Fibroblast of skin of right quadriceps (primary cell): ENCODE measurements at regions not wholly inside any gene's neighbourhood (a gene's known extent, or its start where the extent isn't known, plus 50 kb on each side); places are given as distances from the start of the nearest gene placed in this dataset.

Experiments used
- DNase-seq: peaks from one replicate; pipeline ENCODE4 v3.0.0-alpha.2; 2013

DNA sequence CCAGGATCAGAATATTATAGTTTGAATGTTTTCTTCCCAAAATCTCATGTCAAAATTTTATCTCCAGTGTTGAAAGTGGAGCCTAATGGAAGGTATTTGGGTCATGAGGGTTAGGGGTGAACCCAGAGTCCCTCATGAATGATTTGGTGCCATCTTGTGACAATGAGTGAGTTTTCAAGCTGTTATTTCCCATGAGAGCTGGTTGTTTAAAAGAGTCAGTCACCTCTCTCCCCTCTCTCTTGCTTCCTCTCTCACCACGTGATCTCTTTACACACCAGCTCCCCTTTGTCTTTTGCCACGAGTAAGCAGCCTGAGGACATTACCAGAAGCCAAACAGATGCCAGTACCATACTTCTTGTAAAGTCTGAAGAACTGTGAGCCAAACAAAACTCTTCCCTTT, 561.6 kb downstream of the RERGL start:
- no peak for DNase-seq

DNA sequence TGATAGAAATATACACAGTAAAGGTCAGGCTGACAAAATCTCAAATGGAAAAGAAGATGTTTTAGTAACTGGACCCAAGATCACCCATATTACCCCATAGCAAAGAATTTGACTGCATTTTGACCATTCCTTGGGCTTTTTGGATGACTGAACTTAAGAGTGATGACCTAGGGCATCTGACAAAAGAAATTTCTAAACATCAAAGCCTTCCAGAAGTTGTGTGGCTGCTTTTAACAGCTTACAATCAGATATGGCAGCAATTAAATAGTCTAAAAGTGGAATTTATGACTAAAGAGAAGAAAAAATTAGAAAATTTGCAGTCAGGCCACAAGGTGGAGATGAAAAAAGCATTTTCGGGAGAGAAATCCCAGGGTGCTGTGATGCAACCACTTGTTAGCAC, 563.0 kb downstream of the RERGL start:
- no peak for DNase-seq

DNA sequence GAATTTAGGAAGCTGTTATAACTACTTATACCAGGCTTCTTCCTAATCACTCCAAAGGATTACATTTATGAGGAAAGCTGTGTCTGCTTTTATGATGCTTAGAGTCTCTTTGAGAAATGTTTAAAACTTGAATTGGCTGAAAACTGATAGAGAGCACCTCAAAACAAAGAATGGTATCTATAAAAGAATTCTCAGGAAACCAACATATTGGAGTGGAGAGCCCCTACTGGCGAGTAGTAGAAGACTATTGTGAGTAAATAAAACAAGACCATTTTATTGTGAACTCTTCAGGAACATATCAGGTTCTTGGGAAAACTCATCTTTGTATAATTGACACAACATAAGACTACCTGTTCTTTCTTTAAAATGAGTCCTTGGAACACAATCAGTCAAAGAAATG, 578.6 kb downstream of the RERGL start:
- DNase-seq: no peak

DNA sequence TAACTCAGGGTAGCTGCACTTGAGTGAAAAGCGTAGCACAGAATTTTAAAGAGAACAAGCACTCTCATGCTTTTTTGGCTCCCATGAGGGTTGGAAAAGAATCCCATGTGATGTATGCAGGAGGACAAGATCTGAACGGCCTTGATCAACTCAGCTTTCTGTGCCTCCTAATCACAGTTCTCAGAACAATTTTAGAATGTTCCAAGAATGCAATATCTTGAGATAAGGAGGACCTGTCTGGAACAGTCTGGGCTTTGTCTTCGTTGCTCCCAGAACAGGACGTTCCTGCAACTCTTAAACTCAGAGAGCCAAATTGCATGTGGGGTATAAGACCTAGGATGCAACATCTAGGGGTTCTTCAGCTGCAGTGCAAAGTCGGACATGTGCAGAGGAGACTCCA, 582.7 kb downstream of the RERGL start:
- DNase-seq: no peak

DNA sequence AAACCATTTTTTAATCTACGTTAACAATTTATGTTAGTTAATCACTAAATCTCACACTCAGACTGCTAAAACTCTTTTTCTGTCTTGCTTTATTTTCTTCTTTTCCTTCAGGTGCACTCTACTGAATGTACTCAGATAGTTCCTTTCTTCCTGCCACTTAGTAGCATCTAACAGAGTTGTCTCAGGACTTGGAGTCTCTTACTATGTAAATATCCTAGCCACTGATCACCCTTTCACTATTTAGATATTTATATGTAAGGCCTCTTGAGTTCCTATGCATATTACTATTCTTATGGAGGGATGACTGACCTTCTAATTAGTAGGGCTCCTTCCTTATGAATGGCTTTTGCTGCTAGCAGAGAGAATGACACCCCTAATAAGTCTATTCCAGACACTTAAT, 586.3 kb downstream of the RERGL start:
- DNase-seq: no peak

DNA sequence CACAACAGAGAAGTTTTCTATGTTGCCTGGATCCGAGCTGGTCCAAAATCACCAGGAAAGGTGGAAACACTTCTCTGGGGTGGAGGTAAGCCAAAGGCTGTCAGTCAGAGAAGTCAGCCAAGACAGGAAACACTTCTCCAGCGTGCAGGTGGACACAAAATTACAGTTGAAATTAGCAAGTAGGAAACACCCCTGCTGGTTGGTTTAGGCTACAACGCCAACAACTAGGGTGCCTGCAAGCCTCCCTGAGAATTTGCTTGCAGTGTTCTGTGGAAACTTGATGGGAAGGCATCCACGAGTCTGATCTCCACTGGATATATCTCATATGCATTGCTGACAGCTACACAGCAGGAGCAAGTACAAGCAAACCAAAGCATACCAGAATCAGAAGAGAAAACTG, 600.5 kb downstream of the RERGL start:
- no peak for DNase-seq

DNA sequence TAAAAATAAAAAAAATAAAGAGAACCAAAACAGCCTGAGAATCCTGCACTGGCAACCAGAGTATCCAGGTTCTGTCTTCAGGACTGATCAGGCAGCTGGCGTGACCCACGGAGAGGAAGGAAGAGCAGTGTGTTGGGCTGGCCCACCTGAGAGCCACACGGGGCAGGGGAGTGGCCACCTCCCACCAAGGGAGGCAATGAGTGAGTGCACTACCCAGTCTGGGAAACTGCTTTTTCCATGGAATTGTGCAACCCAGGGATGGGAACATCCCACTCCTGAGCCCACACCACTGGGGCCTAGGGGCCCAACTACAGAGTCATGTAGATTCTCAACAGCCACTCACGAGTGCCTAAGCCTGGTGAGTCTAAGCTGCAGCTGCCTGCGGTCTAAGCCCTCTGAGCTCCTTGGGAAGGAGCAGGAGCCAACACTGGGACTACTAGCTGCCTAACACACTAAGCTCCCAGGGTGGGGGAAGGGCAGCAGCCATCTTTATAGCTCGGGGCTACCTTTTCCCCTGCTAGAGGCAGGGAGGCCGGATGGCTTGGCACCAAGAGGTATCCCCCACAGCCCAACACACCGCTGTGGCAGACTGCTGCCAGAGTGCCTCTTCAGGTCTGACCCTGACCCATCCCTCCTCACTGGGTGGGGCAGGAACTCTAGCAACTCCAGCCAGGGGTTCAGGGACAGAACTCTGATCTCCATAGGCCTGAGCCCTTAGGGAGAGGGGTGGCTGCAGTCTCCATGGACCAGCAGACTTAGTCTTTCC, 610.9 kb downstream of the RERGL start:
- no peak for DNase-seq

DNA sequence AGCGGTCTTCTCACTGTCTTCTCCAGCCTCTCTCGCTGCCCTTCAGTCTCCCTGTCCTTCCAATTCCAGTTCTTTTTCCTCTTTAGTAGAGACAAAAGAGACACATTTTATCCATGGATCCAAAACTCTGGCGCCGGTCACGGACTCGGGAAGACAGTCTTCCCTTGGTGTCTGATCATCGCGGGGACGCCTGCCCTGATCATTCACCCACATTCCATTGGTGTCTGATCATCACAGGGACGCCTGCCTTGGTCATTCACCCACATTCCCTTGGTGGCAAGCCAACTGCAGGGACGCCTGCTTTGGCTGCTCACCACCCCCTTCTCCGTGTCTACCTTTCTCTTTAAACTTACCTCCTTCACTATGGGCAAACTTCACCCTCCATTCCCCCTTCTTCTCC, 619.5 kb downstream of the RERGL start:
- DNase-seq: no peak

DNA sequence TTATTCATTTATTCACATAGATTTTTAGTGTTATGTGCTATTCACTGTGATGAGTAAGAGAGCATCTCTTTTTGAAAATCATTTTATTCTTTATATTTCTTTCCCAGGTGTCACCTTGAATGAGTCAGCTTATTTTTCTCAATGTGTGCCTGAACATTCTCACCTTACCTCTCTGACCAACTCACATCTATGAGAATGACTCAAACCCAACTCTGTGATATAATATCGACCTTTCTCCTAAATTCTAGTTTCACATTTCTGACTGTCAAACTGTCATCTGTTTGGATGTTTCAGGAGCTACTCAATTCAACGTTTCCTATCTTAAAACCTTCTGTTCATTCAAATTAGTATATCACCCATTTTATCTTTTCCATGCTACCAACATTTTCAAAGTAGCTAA, 630.8 kb downstream of the RERGL start:
- no peak for DNase-seq

DNA sequence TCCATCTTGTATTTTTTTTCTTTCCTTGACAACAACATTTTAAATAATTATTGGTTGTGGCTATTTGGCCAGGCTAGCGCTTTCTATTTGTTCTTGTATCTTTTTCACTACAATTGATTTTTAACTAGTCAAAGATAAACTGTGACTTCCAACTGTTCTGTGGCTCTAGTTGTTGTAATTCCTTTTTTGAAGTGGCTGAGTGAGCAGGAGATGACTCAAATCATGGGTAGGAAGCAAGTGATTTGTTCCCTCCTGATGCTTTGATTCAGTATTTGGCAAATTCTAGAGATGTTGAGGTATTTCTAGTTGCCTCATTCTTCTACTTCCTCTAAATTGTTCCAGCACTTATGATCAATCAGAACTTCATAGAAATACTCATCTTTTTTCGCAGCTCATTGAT, 633.5 kb downstream of the RERGL start:
- DNase-seq: no peak

DNA sequence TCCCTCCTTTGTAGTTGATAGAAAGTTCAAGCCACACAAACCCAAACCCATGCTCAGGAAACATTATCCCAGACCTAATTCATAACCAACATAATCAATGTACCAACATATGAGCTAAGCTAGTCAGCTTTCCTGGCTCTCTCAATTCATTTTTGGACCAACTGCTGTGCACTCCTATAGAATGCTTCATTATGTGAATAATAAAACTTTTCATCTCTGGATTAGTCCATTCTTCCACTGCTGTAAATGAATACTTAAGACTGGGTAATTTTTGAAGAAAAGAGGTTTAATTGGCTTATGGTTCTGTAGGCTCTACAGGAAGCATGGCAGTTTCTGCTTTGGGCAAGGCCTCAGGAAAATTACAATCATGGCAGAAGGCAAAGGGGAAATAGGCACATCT, 651.9 kb downstream of the RERGL start:
- no peak for DNase-seq

DNA sequence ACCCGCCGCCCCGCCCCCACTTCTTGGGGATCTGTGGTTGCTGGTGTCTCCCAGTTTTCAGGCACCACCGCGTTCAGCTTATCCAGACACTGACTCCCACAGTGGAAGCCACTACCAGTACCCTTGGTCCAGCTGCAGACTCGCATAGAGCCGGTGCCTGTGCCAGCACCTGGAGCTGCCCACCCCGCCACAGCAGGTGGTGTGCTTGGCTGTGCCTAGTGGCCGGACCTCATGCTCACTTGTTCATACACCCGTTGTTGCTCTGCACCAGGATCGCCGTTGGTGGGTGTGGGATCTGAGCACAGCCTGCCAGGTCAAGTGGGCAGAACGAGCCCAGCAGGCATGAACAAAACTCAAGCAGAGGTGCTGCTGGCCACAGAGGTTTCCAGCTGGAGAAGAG, 673.2 kb downstream of the RERGL start:
- DNase-seq: no peak

DNA sequence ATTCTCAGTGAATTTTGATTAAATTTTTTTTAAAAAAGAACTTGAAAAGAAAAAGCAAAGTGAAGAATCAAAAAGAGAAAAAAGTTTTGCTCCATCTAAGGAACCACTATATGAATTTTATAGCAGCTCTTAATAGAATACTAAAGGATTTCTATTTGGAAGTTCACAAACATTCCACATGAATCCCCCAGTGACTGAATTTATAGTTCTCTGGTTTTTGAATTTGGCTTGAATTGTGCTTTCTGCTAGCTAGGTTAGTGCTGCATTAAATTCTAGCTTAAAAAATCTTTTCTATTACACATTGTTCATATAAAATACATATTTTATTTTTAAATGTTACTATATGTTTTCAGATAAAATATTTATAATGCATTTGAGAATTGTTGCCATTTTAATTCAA, 675.4 kb downstream of the RERGL start:
- DNase-seq: no peak

DNA sequence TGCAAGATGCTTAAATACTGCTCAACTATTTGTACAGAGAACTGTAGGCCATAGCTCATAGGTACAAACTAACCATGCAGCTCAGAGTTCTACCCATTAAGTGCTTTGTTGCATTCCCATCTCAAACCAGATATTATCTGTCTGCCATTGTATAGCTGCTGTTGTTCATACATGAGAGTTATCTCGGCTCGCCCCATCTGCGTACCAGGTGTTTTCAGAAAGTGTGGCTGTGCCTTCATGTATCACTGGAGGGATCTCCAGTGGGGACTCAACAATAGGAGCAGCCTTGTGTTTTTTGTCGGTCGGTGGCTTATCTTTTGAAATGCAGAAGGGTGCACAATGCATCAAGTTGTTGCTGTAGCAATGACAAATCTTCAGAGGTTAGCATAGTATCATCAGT, 678.3 kb downstream of the RERGL start:
- DNase-seq: no peak

DNA sequence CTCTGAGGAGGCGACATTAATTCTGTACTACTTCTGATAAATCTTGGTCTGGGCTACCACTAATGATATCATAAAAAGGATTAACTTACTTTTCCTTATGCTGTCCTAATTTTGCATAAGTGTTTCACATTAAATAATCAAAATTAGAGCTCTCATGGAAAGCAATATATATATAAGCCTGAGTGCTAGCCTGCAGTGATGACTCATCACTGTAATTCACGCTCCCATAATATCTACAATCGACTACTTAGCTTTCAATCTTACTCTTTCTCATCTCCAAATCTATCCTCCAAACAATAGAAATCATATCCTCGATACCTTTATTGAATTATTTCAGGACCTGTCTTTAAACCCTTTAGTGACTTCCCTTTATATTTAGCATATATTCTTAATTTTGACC, 701.3 kb downstream of the RERGL start:
- DNase-seq: no peak

DNA sequence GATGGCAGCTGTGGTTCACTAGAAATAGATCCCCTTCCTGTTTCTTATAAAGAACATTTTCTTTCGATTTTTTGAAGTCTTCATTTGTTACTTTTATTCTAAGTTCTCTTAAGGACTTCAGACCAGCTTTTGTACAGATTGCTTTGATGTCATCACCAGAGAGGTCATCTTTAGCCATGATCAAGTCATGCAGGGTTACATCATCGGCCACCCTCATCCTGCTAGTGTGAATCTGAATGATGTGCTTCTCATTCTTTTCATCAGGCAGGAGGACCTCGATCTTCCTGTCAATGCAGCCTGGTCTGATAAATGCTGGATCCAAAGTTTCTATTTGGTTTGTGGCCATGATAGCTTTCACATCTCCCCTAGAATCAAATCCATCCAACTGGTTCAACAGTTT, 706.7 kb downstream of the RERGL start:
- no peak for DNase-seq

DNA sequence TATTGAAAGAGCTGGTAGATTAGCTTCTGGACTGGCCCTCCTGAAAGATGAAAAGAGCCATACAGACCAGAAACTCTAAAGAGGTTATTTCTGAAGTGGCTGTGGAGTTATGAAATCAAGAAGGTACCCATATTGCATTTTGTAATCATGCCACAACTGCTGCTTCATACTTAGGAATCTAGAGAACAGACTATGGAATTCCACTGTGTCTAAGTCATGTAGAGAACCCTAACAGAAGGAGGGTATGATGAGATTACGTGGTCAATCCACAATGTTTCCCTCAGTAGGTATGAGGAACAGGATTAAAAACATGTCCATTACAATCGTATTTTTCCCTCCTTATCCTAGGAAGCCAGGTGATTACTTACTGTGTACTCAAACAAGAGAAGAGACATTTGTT, 708.8 kb downstream of the RERGL start:
- no peak for DNase-seq

DNA sequence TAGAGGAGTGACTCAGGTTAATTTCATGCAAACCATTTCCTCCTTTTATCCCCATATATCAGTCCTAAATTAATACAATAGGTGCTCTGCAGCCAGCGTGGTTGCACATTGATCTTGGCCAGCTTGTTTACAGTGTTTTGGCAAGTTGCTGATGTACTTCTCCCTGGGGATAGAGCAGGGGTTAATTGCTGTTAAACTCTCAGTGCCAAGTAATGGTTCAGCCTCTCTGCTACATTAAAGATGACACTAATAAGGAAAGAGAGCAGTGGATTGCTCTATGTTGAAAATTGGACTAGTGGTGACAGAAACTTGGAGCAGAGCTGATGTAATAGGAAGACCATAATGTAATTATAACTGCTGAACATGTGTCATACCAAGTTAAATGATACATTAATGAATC, 717.5 kb downstream of the RERGL start:
- DNase-seq: no peak

DNA sequence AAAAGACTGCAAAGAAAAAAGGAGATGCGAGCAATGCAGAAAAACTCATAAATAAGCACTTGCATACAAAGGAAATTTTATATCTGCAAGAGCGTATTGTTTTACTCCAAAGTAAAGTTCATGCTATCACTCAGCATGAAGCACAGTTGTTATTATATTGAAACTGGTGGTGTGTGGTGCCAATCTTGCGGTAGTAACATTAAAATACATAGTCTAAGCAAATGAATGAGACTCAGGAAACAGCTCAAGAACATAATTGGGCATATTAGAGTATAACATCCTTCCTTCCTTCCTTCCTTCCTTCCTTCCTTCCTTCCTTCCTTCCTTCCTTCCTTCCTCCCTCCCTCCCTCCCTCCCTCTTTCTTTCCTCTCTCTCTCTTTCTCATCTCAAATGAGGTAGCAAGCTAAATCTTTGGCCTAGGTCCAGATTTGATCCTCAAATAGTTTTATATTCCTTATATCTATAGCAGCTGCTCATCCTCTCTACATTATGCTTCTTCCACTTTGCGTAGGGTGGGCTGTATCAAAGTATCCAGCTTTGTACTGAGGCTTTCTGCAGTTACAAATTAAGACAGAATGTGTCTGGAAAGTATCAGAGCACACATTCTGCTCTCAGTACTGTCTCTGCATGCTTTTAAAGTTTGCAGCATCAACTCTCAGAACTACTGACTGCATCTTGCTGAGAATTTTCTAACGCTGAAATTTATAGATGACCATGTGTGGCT, 718.3 kb downstream of the RERGL start:
- DNase-seq: no peak

DNA sequence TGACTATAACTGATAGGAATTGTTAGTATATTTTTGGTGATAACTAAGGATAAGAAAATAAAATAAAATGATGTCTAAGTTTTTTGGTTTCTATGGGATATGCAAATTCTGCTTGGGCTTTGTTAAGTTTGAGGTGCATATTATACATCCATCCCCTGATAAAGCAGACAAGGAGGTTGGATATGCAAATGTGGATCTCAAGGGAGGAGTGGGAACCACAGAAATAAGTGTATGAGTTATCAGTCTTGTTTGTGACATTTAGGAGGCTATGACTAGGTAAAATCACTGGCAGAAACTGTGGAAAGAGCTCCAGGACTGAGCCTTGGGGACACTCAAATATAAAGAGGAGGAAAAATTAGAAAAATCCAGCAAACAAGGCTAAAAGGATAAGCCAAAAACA, 719.4 kb downstream of the RERGL start:
- DNase-seq: no peak

DNA sequence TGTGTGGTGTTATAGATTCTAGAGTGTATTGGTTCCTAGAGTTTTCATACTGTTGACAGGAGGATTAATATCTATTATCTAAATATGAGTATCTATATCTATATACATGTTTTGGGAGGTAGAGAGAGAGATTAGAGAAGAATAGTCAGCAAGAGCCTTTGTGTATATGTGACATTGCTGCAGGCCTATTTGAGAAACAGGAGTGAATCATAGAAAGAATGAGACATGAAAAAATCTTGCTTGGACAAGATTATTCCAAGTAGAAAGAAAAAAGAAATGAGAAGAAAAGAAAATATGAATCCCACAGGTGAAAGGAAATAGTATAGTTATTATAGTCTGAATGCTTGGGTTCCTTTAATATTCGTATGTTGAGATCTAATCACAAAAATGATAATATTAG, 720.4 kb downstream of the RERGL start:
- no peak for DNase-seq

DNA sequence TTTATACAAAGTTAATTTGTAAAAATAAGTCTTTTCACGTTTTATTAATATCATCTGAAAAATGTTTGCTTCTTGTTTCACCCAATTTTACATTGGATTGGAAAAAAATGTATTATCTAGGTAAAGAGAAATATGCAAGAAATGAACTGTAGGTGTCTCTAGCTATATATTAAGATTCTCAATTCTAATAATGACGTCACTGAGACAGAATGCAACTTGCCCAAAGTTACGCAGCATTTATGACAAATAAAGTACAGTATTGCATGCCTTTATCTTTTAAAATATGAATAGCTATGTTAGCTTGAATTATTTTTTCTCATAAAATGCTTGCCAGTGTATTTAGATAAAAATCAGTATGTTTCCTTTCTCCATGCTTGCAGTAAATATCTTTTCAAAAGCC, 728.8 kb downstream of the RERGL start:
- no peak for DNase-seq

DNA sequence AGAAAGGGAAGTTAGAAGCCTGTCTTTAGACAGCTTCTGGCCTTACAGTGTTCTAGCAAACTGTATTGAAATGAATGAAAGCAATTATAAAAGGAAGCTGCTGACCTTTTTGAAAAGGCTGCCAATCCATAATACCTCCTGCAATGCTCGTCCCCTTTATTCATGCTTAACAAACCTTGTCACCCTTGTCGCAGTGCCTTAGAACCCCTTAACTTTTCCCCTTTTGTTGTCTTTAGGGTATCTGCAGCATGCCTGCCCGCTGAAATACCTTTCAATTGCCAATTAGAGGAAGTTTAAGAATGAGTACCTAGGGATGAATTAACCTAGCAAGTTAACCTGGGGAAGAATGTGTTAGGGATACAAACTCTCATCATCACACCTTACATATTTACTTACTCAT, 731.2 kb downstream of the RERGL start:
- DNase-seq: no peak

DNA sequence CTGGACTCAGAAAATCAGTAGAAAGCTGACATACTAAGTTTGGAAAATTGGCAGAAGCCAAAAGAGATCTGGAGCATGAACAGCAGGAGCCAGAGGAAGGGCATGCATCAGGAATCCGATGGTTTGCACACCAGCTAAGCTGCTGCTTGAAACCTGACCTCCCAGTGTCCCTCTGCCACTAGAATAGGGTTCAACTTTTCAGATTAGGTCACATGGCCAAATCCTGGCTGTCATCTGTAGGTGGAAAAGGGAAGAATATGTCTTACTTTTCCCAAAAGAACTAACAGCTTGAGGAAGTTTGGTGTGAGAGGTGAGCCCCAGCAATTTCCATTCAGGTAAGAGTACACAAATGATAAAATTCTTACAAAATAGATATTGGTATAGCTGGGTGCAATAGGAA, 732.6 kb downstream of the RERGL start:
- no peak for DNase-seq

DNA sequence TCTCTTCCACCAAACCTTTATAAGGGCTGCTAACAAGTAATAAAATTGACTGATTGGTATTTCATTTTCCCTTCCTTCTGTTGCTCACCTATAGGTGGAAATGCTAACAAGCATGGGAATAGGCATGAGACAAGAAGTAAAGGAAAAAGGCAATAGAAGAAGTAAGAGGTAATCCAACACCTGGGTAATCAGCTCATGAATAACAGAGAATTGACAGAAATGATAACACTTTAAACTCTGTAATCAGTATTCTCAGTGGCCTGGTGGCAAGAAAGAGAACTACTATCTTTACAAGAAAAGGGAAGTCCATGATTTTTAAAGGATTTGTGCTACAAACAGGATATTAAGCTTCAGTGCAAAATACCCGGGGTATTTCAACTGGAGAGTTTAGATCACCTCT, 737.8 kb downstream of the RERGL start:
- no peak for DNase-seq
